H9 (cell line): ENCODE measurements at regions not wholly inside any gene's neighbourhood (a gene's known extent, or its start where the extent isn't known, plus 50 kb on each side); places are given as distances from the start of the nearest gene placed in this dataset.

Experiments
- DNase-seq: peaks from one replicate; pipeline ENCODE4 v3.0.0-alpha.2; 2017
- H2AFZ ChIP-seq: one replicate; pipeline ENCODE4 v1.6.1; 2013; ENCODE audit warnings: mild to moderate bottlenecking, low read length, control low read depth, moderate library complexity
- H2AK5ac ChIP-seq: 2 replicates; pipeline ENCODE4 v1.6.1; 2013; ENCODE audit warnings: low read length, control low read depth, mixed read lengths; ENCODE audit not compliant: insufficient read length
- H2BK120ac ChIP-seq: one replicate; pipeline ENCODE4 v1.6.1; 2013; ENCODE audit warnings: low read depth, mild to moderate bottlenecking, low read length, control low read depth, inconsistent platforms; ENCODE audit not compliant: poor library complexity, severe bottlenecking
- H2BK12ac ChIP-seq: 2 replicates; pipeline ENCODE4 v1.6.1; 2013; ENCODE audit warnings: low read length, control low read depth, mixed read lengths, low read depth; ENCODE audit not compliant: insufficient read length
- H2BK15ac ChIP-seq: 2 replicates; pipeline ENCODE4 v1.6.1; 2013; ENCODE audit warnings: low read depth, low read length, control low read depth
- H2BK20ac ChIP-seq: one replicate; pipeline ENCODE4 v1.6.1; 2013; ENCODE audit warnings: low read depth, mild to moderate bottlenecking, low read length, control low read depth, inconsistent platforms; ENCODE audit not compliant: poor library complexity, severe bottlenecking
- H2BK5ac ChIP-seq: 2 replicates; pipeline ENCODE4 v1.6.1; 2013; ENCODE audit warnings: low read length, control low read depth, mixed read lengths; ENCODE audit not compliant: insufficient read length
- H3K14ac ChIP-seq: 2 replicates; pipeline ENCODE4 v1.6.1; 2013; ENCODE audit warnings: low read length, control low read depth; ENCODE audit not compliant: insufficient read depth
- H3K18ac ChIP-seq: 2 replicates; pipeline ENCODE4 v1.6.1; 2013; ENCODE audit warnings: low read depth, mild to moderate bottlenecking, mixed read lengths, low read length, control low read depth; ENCODE audit not compliant: insufficient read length
- H3K23ac ChIP-seq: 2 replicates; pipeline ENCODE4 v1.6.1; 2013; ENCODE audit warnings: low read length, control low read depth, mixed read lengths, low read depth; ENCODE audit not compliant: insufficient read length
- H3K23me2 ChIP-seq: 2 replicates; pipeline ENCODE4 v1.6.1; 2013; ENCODE audit warnings: low read depth, mild to moderate bottlenecking, mixed read lengths, low read length, control low read depth; ENCODE audit not compliant: insufficient read length, poor library complexity, severe bottlenecking
- H3K27ac ChIP-seq: 2 replicates; pipeline ENCODE4 v1.5.1; 2013; ENCODE audit warnings: low read length, control low read depth, mixed read lengths, low read depth; ENCODE audit not compliant: insufficient read length
- H3K27me3 ChIP-seq: 2 replicates; pipeline ENCODE4 v1.6.1; 2013; ENCODE audit warnings: low read length, control low read depth, inconsistent platforms; ENCODE audit not compliant: insufficient read depth
- H3K4ac ChIP-seq: 2 replicates; pipeline ENCODE4 v1.6.1; 2013; ENCODE audit warnings: low read depth, mild to moderate bottlenecking, control low read depth, inconsistent platforms, low read length, moderate library complexity
- H3K4me1 ChIP-seq: 2 replicates; pipeline ENCODE4 v1.6.1; 2013; ENCODE audit warnings: low read length, control low read depth, inconsistent platforms; ENCODE audit not compliant: insufficient read depth
- H3K4me2 ChIP-seq: 2 replicates; pipeline ENCODE4 v1.6.1; 2013; ENCODE audit warnings: low read length, control low read depth, mixed read lengths; ENCODE audit not compliant: insufficient read length, insufficient read depth
- H3K56ac ChIP-seq: 2 replicates; pipeline ENCODE4 v1.6.1; 2013; ENCODE audit warnings: low read depth, mild to moderate bottlenecking, mixed read lengths, low read length, control low read depth; ENCODE audit not compliant: insufficient read length
- H3K79me1 ChIP-seq: 2 replicates; pipeline ENCODE4 v1.6.1; 2013; ENCODE audit warnings: low read depth, mild to moderate bottlenecking, moderate library complexity, low read length, control low read depth, inconsistent platforms; ENCODE audit not compliant: insufficient read depth, poor library complexity, severe bottlenecking
- H3K79me2 ChIP-seq: 2 replicates; pipeline ENCODE4 v1.6.1; 2013; ENCODE audit warnings: low read length, control low read depth, inconsistent platforms; ENCODE audit not compliant: insufficient read depth
- H3K9ac ChIP-seq: 2 replicates; pipeline ENCODE4 v1.6.1; 2013; ENCODE audit warnings: low read length, control low read depth, mixed read lengths; ENCODE audit not compliant: insufficient read length; ENCODE audit errors: extremely low read depth
- H3K9me3 ChIP-seq: one replicate; pipeline ENCODE4 v1.6.1; 2013; ENCODE audit warnings: low read depth, low read length, inconsistent platforms; ENCODE audit not compliant: control insufficient read depth
- H3T11ph ChIP-seq: one replicate; pipeline ENCODE4 v1.6.1; 2013; ENCODE audit warnings: mild to moderate bottlenecking, low read length, control low read depth, inconsistent platforms
- H4K20me1 ChIP-seq: one replicate; pipeline ENCODE4 v1.6.1; 2013; ENCODE audit not compliant: control insufficient read depth, insufficient read length, insufficient read depth
- H4K5ac ChIP-seq: 2 replicates; pipeline ENCODE4 v1.6.1; 2013; ENCODE audit warnings: low read depth, mild to moderate bottlenecking, mixed read lengths, low read length, control low read depth; ENCODE audit not compliant: insufficient read length
- H4K8ac ChIP-seq: replicated peaks from 2 replicates; pipeline ENCODE4 v1.6.1; 2013; ENCODE audit warnings: low read length, control low read depth, mixed read lengths, low read depth; ENCODE audit not compliant: insufficient read length
- H4K91ac ChIP-seq: 2 replicates; pipeline ENCODE4 v1.6.1; 2013; ENCODE audit warnings: low read depth, mild to moderate bottlenecking, moderate library complexity, mixed read lengths, low read length, control low read depth; ENCODE audit not compliant: insufficient read length
- H3K27ac Mint-ChIP-seq, 3 experiments: 2 replicates in 2 of 3; 3 replicates in 1 of 3; pipeline ENCODE4 v1.8.0; 2020 to 2021; ENCODE audit warnings: mixed read lengths in 3 of 3, mild to moderate bottlenecking in 1 of 3, moderate library complexity in 1 of 3
- H3K27me3 Mint-ChIP-seq: 2 replicates; pipeline ENCODE4 v1.8.0; 2021; ENCODE audit warnings: low read depth, mild to moderate bottlenecking, moderate library complexity, mixed read lengths
- H3K36me3 Mint-ChIP-seq, 3 experiments: 2 replicates in 2 of 3; 3 replicates in 1 of 3; pipeline ENCODE4 v1.8.0; 2020 to 2021; ENCODE audit warnings: low read depth in 3 of 3, mixed read lengths in 3 of 3; ENCODE audit not compliant: insufficient read depth in 1 of 3
- H3K4me1 Mint-ChIP-seq, 2 experiments: 2 replicates each; pipeline ENCODE4 v1.8.0; 2020; ENCODE audit warnings: mixed read lengths in 2 of 2
- H3K4me3 Mint-ChIP-seq, 2 experiments: 2 replicates in 1 of 2; 3 replicates in 1 of 2; pipeline ENCODE4 v1.8.0; 2020 to 2021; ENCODE audit warnings: mild to moderate bottlenecking in 2 of 2, mixed read lengths in 2 of 2, moderate library complexity in 1 of 2
- H3K9me3 Mint-ChIP-seq, 2 experiments: 2 replicates in 1 of 2; 3 replicates in 1 of 2; pipeline ENCODE4 v1.8.0; 2020; ENCODE audit warnings: mild to moderate bottlenecking in 2 of 2, mixed read lengths in 2 of 2, moderate library complexity in 1 of 2
- CTCF ChIP-seq: fragments of 200-600 bp; sonication (generic); conservative IDR thresholded peaks from 3 replicates; pipeline ENCODE4 v1.8.0; 2021; ENCODE audit warnings: antibody characterized with exemption, mild to moderate bottlenecking
- WGBS: extraction: QIAGEN DNeasy Blood & Tissue Kit; methylation state at CpG from one replicate; pipeline ENCODE4 v1.1.7; 2013; ENCODE audit warnings: missing lambda C conversion rate, low lambda C conversion rate, mixed read lengths; ENCODE audit not compliant: insufficient read length; ENCODE audit errors: extremely low coverage; 5-methylcytosine and 5-hydroxymethylcytosine counted together

GRCh38 chr2:237229905-237230304 lies 144.2 kb downstream of the COPS8 start:
- no peaks in the 10 kb centered on the region for H3K36me3 Mint-ChIP-seq

More at GRCh38 chr2:237229905-237230304, 144.2 kb downstream of the COPS8 start:
- Histone ChIP-seq H4K91ac (no peak overlapping the region), H4K5ac (no peak overlapping the region), H3K23ac (no peak overlapping the region), H3K4me2 (no peak overlapping the region), H2BK20ac (no peak overlapping the region), H3K56ac (no peak overlapping the region), H3T11ph (no peak overlapping the region), H3K79me2 (no peaks in the 10 kb centered on the region), H3K9ac (no peak overlapping the region), H2BK15ac (no peak overlapping the region), H3K79me1 (no peaks in the 10 kb centered on the region), H2BK12ac (no peak overlapping the region), H3K4ac (no peak overlapping the region), H3K27ac (no peak overlapping the region), H3K27me3 (0 out of 2 replicates have a peak, but pooled peaks cover 2% of the 10 kb centered on the region), H4K8ac (no peak overlapping the region), H3K9me3 (no peaks in the 10 kb centered on the region), H3K4me1 (no peaks in the 10 kb centered on the region), H2AK5ac (no peak overlapping the region), H2BK5ac (no peak overlapping the region), H3K18ac (no peak overlapping the region), H3K14ac (no peak overlapping the region), H2AFZ (no peak overlapping the region), H4K20me1 (no peaks in the 10 kb centered on the region), H2BK120ac (no peak overlapping the region), H3K23me2 (no peaks in the 10 kb centered on the region)
- no CpG with 5 or more reads among the region's 2 CpGs for WGBS
- TF ChIP-seq CTCF = no peak
- peaks cover 4% of the 10 kb centered on the region; the same call in 1 of the 2 replicates for H3K27me3 Mint-ChIP-seq
- no peak for DNase-seq
- H3K9me3 Mint-ChIP-seq = no peaks in the 10 kb centered on the region; a peak in 1 of 5 replicates
- H3K4me3 Mint-ChIP-seq = no peak overlapping the region
- no peak overlapping the region for H3K27ac Mint-ChIP-seq
- H3K4me1 Mint-ChIP-seq = no peaks in the 10 kb centered on the region
